ENCODE measurements at regions not wholly inside any gene's neighbourhood (a gene's known extent, or its start where the extent isn't known, plus 50 kb on each side); places are given as distances from the start of the nearest gene placed in this dataset.

GRCh38 chr1:68287241-68287640 is 54.9 kb upstream of the WLS start:
- no peaks in the 10 kb centered on the region for H3K36me3 ChIP-seq (ENCODE audit: control insufficient read depth, insufficient read depth, low read length)
- FAIRE-seq (no peak), DNase-seq (ENCODE audit: extremely low read depth in 1 of 4, low spot score in 3 of 4) (no peak), ATAC-seq (no peak)
- no peak overlapping the region for H2AFZ ChIP-seq (ENCODE audit: low read depth, low read length)
- WGBS (ENCODE audit: insufficient coverage, low coverage, missing lambda C conversion rate), result 0% methylated on average over 2 of the region's 5 CpGs
- intact Hi-C loops (cut with micrococcal nuclease), result no loop called here
- H3K79me2 ChIP-seq (ENCODE audit: control insufficient read depth, insufficient read depth, low read length), result no peaks in the 10 kb centered on the region
- no peaks in the 10 kb centered on the region; a peak in 1 of 5 replicates for H3K4me1 ChIP-seq (replicated peaks in 1 of 2; ENCODE audit: control insufficient read depth in 2 of 2, insufficient read depth in 2 of 2, low read length in 2 of 2)
- H3K9me3 ChIP-seq (replicated peaks; ENCODE audit: control insufficient read depth, insufficient read depth, low read depth, low read length), result no peaks in the 10 kb centered on the region
- H3K27ac ChIP-seq (ENCODE audit: extremely low read depth, low read depth, low read length), result no peak overlapping the region
- BruUV-seq (replicated peaks), result no TSS peak
- H3K4me2 ChIP-seq (ENCODE audit: insufficient read depth, low read length), result no peak overlapping the region
- in situ Hi-C loops (cut with MboI), result no loop called here
- H3K27me3 ChIP-seq (ENCODE audit: control insufficient read depth in 2 of 2, insufficient read depth in 2 of 2, low read length in 2 of 2), result no peaks in the 10 kb centered on the region
- no peaks in the 10 kb centered on the region for H4K20me1 ChIP-seq (replicated peaks; ENCODE audit: control insufficient read depth, insufficient read depth, low read length)
- H3K9ac ChIP-seq (ENCODE audit: insufficient read depth in 1 of 2, low read depth in 2 of 2, low read length in 2 of 2), result no peak overlapping the region
- no peak for TF ChIP-seq RFX1 (IDR thresholded peaks at IDR 0.05)
- TF ChIP-seq BRF2 (IDR thresholded peaks at IDR 0.05; ENCODE audit: borderline replicate concordance, insufficient read depth, insufficient read length), result no peak
- no peak for TF ChIP-seq ZNF239 (CRISPR knock-in tag; IDR thresholded peaks at IDR 0.05)
- TF ChIP-seq ZFP30 (CRISPR knock-in tag; IDR thresholded peaks at IDR 0.05; ENCODE audit: borderline replicate concordance), result no peak
- no peak for TF ChIP-seq PCBP2 (IDR thresholded peaks at IDR 0.05; ENCODE audit: low read depth, low read length, poor library complexity, severe bottlenecking)
- no peak for TF ChIP-seq SAFB2 (IDR thresholded peaks at IDR 0.05; ENCODE audit: borderline replicate concordance, low read depth, low read length, severe bottlenecking)
- no peak for TF ChIP-seq TBL1XR1 (IDR thresholded peaks at IDR 0.05; ENCODE audit: low read length in 2 of 2)
- TF ChIP-seq ZC3H4 (CRISPR knock-in tag; IDR thresholded peaks at IDR 0.05; ENCODE audit: borderline replicate concordance), result no peak
- TF ChIP-seq HOXB6 (CRISPR knock-in tag; IDR thresholded peaks at IDR 0.05; ENCODE audit: borderline replicate concordance), result no peak
- ChIA-PET CTCF (ENCODE audit: low intra/inter-chr PET ratio) (no interaction called here), POLR2A (no interaction called here)
- H3K4me3 ChIP-seq, result no peak overlapping the region
- H3K9me1 ChIP-seq (ENCODE audit: control insufficient read depth, insufficient read depth, low read length), result no peaks in the 10 kb centered on the region
